ENCODE measurements at regions not wholly inside any gene's neighbourhood (a gene's known extent, or its start where the extent isn't known, plus 50 kb on each side); places are given as distances from the start of the nearest gene placed in this dataset.

DNA sequence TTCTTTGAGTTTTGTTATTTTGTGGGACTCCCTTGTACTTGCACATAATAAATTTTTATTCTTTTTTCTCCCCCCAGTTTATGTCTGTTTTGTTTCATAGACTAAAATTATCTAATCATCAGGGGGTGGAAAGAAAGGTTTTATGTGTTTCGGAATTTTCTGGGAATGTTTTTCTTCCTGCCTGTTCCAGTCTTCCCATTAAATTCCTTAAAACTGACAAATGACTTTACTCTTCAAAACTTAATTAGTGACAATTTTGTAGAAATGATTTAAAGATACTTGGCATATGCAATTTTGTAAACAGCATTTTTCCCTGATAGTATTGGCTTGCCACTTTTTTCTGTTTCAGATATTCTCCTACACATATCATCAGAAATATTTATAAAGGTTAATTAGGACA lies 1813.4 kb downstream of the PCDH9 start:
- H3K4me2 ChIP-seq = no peak overlapping the region
- no peak overlapping the region for H3K27ac ChIP-seq (ENCODE audit: low read depth)
- no peaks in the 10 kb centered on the region for H3K36me3 ChIP-seq (ENCODE audit: insufficient read depth)
- peaks cover 2% of the 10 kb centered on the region; the same call in 1 of the 3 replicates for H3K9me3 Mint-ChIP-seq
- no peaks in the 10 kb centered on the region for H3K9me2 ChIP-seq (ENCODE audit: insufficient read depth)
- no peak overlapping the region for H3K4me3 ChIP-seq
- H3K4me1 ChIP-seq (ENCODE audit: insufficient read depth) = 0 out of 2 replicates have a peak, but pooled peaks cover 4% of the 10 kb centered on the region
- H3K79me2 ChIP-seq (replicated peaks; ENCODE audit: insufficient read depth) = no peaks in the 10 kb centered on the region
- no peak overlapping the region for H3K4me3 Mint-ChIP-seq
- no peak for DNase-seq (ENCODE audit: low spot score)
- no peak overlapping the region for H3K27ac Mint-ChIP-seq
- no peaks in the 10 kb centered on the region for H4K20me1 ChIP-seq (replicated peaks; ENCODE audit: insufficient read depth)
- TF ChIP-seq POLR2AphosphoS5 (IDR thresholded peaks at IDR 0.05; ENCODE audit: low read depth) = no peak
- TF ChIP-seq ZNF114 (CRISPR knock-in tag; IDR thresholded peaks at IDR 0.05) = no peak
- TF ChIP-seq, protein P1, sequence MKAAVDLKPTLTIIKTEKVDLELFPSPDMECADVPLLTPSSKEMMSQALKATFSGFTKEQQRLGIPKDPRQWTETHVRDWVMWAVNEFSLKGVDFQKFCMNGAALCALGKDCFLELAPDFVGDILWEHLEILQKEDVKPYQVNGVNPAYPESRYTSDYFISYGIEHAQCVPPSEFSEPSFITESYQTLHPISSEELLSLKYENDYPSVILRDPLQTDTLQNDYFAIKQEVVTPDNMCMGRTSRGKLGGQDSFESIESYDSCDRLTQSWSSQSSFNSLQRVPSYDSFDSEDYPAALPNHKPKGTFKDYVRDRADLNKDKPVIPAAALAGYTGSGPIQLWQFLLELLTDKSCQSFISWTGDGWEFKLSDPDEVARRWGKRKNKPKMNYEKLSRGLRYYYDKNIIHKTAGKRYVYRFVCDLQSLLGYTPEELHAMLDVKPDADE (IDR thresholded peaks at IDR 0.05) = no peak
- TF ChIP-seq ZNF331 (CRISPR knock-in tag; IDR thresholded peaks at IDR 0.05; ENCODE audit: low read depth) = no peak
- no peak for TF ChIP-seq STAT1 (IDR thresholded peaks at IDR 0.05; ENCODE audit: unreplicated experiment)
- TF ChIP-seq CREB1 (CRISPR knock-in tag; IDR thresholded peaks at IDR 0.05; ENCODE audit: low read depth) = no peak
- no peak for TF ChIP-seq NANOG (IDR thresholded peaks at IDR 0.05; ENCODE audit: borderline replicate concordance)
- no peak for TF ChIP-seq JUNB (IDR thresholded peaks at IDR 0.05; ENCODE audit: unreplicated experiment)
- TF ChIP-seq, protein P2, sequence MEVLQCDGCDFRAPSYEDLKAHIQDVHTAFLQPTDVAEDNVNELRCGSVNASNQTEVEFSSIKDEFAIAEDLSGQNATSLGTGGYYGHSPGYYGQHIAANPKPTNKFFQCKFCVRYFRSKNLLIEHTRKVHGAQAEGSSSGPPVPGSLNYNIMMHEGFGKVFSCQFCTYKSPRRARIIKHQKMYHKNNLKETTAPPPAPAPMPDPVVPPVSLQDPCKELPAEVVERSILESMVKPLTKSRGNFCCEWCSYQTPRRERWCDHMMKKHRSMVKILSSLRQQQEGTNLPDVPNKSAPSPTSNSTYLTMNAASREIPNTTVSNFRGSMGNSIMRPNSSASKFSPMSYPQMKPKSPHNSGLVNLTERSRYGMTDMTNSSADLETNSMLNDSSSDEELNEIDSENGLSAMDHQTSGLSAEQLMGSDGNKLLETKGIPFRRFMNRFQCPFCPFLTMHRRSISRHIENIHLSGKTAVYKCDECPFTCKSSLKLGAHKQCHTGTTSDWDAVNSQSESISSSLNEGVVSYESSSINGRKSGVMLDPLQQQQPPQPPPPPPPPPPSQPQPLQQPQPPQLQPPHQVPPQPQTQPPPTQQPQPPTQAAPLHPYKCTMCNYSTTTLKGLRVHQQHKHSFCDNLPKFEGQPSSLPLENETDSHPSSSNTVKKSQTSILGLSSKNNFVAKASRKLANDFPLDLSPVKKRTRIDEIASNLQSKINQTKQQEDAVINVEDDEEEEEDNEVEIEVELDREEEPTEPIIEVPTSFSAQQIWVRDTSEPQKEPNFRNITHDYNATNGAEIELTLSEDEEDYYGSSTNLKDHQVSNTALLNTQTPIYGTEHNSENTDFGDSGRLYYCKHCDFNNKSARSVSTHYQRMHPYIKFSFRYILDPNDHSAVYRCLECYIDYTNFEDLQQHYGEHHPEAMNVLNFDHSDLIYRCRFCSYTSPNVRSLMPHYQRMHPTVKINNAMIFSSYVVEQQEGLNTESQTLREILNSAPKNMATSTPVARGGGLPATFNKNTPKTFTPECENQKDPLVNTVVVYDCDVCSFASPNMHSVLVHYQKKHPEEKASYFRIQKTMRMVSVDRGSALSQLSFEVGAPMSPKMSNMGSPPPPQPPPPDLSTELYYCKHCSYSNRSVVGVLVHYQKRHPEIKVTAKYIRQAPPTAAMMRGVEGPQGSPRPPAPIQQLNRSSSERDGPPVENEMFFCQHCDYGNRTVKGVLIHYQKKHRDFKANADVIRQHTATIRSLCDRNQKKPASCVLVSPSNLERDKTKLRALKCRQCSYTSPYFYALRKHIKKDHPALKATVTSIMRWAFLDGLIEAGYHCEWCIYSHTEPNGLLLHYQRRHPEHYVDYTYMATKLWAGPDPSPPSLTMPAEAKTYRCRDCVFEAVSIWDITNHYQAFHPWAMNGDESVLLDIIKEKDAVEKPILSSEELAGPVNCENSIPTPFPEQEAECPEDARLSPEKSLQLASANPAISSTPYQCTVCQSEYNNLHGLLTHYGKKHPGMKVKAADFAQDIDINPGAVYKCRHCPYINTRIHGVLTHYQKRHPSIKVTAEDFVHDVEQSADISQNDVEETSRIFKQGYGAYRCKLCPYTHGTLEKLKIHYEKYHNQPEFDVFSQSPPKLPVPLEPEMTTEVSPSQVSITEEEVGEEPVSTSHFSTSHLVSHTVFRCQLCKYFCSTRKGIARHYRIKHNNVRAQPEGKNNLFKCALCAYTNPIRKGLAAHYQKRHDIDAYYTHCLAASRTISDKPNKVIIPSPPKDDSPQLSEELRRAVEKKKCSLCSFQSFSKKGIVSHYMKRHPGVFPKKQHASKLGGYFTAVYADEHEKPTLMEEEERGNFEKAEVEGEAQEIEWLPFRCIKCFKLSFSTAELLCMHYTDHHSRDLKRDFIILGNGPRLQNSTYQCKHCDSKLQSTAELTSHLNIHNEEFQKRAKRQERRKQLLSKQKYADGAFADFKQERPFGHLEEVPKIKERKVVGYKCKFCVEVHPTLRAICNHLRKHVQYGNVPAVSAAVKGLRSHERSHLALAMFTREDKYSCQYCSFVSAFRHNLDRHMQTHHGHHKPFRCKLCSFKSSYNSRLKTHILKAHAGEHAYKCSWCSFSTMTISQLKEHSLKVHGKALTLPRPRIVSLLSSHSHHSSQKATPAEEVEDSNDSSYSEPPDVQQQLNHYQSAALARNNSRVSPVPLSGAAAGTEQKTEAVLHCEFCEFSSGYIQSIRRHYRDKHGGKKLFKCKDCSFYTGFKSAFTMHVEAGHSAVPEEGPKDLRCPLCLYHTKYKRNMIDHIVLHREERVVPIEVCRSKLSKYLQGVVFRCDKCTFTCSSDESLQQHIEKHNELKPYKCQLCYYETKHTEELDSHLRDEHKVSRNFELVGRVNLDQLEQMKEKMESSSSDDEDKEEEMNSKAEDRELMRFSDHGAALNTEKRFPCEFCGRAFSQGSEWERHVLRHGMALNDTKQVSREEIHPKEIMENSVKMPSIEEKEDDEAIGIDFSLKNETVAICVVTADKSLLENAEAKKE (CRISPR knock-in tag; IDR thresholded peaks at IDR 0.05) = no peak
- TF ChIP-seq EZH2 (IDR thresholded peaks at IDR 0.05; ENCODE audit: low read depth, unreplicated experiment) = no peak
- TF ChIP-seq, protein P3, sequence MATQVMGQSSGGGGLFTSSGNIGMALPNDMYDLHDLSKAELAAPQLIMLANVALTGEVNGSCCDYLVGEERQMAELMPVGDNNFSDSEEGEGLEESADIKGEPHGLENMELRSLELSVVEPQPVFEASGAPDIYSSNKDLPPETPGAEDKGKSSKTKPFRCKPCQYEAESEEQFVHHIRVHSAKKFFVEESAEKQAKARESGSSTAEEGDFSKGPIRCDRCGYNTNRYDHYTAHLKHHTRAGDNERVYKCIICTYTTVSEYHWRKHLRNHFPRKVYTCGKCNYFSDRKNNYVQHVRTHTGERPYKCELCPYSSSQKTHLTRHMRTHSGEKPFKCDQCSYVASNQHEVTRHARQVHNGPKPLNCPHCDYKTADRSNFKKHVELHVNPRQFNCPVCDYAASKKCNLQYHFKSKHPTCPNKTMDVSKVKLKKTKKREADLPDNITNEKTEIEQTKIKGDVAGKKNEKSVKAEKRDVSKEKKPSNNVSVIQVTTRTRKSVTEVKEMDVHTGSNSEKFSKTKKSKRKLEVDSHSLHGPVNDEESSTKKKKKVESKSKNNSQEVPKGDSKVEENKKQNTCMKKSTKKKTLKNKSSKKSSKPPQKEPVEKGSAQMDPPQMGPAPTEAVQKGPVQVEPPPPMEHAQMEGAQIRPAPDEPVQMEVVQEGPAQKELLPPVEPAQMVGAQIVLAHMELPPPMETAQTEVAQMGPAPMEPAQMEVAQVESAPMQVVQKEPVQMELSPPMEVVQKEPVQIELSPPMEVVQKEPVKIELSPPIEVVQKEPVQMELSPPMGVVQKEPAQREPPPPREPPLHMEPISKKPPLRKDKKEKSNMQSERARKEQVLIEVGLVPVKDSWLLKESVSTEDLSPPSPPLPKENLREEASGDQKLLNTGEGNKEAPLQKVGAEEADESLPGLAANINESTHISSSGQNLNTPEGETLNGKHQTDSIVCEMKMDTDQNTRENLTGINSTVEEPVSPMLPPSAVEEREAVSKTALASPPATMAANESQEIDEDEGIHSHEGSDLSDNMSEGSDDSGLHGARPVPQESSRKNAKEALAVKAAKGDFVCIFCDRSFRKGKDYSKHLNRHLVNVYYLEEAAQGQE (IDR thresholded peaks at IDR 0.05; ENCODE audit: unreplicated experiment) = no peak
- TF ChIP-seq, protein P4, sequence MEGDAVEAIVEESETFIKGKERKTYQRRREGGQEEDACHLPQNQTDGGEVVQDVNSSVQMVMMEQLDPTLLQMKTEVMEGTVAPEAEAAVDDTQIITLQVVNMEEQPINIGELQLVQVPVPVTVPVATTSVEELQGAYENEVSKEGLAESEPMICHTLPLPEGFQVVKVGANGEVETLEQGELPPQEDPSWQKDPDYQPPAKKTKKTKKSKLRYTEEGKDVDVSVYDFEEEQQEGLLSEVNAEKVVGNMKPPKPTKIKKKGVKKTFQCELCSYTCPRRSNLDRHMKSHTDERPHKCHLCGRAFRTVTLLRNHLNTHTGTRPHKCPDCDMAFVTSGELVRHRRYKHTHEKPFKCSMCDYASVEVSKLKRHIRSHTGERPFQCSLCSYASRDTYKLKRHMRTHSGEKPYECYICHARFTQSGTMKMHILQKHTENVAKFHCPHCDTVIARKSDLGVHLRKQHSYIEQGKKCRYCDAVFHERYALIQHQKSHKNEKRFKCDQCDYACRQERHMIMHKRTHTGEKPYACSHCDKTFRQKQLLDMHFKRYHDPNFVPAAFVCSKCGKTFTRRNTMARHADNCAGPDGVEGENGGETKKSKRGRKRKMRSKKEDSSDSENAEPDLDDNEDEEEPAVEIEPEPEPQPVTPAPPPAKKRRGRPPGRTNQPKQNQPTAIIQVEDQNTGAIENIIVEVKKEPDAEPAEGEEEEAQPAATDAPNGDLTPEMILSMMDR (conservative IDR thresholded peaks at IDR 0.05; ENCODE audit: low read depth in 2 of 2) = no peak
- TF ChIP-seq EZH2phosphoT487 (IDR thresholded peaks at IDR 0.05; ENCODE audit: unreplicated experiment) = no peak
- no peaks in the 10 kb centered on the region for H3K27me3 Mint-ChIP-seq (ENCODE audit: insufficient read depth, low read depth, poor library complexity)
- H3K27me3 ChIP-seq (ENCODE audit: insufficient read depth) = no peaks in the 10 kb centered on the region
- no peaks in the 10 kb centered on the region for H3F3A ChIP-seq (replicated peaks; ENCODE audit: low read depth)
- no peak overlapping the region for H2AFZ ChIP-seq
- H3K36me3 Mint-ChIP-seq (ENCODE audit: low read depth) = no peaks in the 10 kb centered on the region
- ATAC-seq = no peak
- peaks cover 6% of the 10 kb centered on the region; the same call in 2 of the 3 replicates for H3K4me1 Mint-ChIP-seq

Measured in GM23338 (cell line).